Ovary (tissue), 7 donors: ENCODE measurements at regions not wholly inside any gene's neighbourhood (a gene's known extent, or its start where the extent isn't known, plus 50 kb on each side); places are given as distances from the start of the nearest gene placed in this dataset.
"Not testable (repeated sequence)": the region's sequence is repeated elsewhere in the genome, so short reads cannot be mapped to it uniquely, and the experiment has no call there.

Experiments used
- DNase-seq, 5 donors: peaks; one replicate each; pipeline ENCODE4 v3.0.0-alpha.2; 2019 to 2020
- H3K27ac ChIP-seq, 2 donors: fragments of 200-600 bp; one replicate each; pipeline versions ENCODE4 v1.5.1 to v1.8.0; 2019 to 2022
- H3K27me3 ChIP-seq: fragments of 200-600 bp; one replicate; pipeline ENCODE4 v1.8.0; 2022
- H3K36me3 ChIP-seq: fragments of 200-600 bp; sonication (generic); one replicate; pipeline ENCODE4 v1.5.1; 2019
- H3K4me1 ChIP-seq: one replicate; pipeline ENCODE4 v1.8.1; 2013; ENCODE audit warnings: mild to moderate bottlenecking, moderate library complexity; ENCODE audit not compliant: insufficient read depth
- H3K4me3 ChIP-seq: fragments of 200-600 bp; sonication (generic); one replicate; pipeline ENCODE4 v1.5.1; 2017
- H3K9me3 ChIP-seq, 2 donors: fragments of 200-600 bp in 1 of 2; sonication (generic) in 1 of 2; one replicate each; pipeline versions ENCODE4 v1.5.1 to v1.8.1; 2013 to 2019; ENCODE audit warnings: mild to moderate bottlenecking in 1 of 2, moderate library complexity in 1 of 2
- EP300 ChIP-seq: sonication (generic); formaldehyde crosslinking; IDR thresholded peaks from one replicate; pipeline ENCODE4 v1.6.1; 2017; ENCODE audit warnings: antibody characterized with exemption
- POLR2A ChIP-seq: fragments of 450-650 bp; IDR thresholded peaks from one replicate; pipeline ENCODE4 v1.6.1; 2017; ENCODE audit warnings: antibody characterized with exemption, mild to moderate bottlenecking, moderate library complexity
- WGBS, 3 donors: extraction: QIAGEN DNeasy Blood & Tissue Kit in 1 of 3; methylation state at CpG; one replicate each; pipeline versions ENCODE4 v1.1.5 to v1.1.7; 2013 to 2017; 5-methylcytosine and 5-hydroxymethylcytosine counted together
- intact Hi-C, 4 donors: fragments of 100-400 bp; cut with DNase I; formaldehyde crosslinking; loops; one replicate each; pipeline versions ENCODE4 v1.11.0 to v1.15.1; 2022 to 2023
- TF ChIP-seq, protein P1 (sequence below), 3 donors: fragments of 450-650 bp in 2 of 3; fragments of 200-600 bp in 1 of 3; IDR thresholded peaks; one replicate each; pipeline versions ENCODE4 v1.5.1 to v1.8.0; 2016 to 2022; ENCODE audit warnings: antibody characterized with exemption in 3 of 3, mild to moderate bottlenecking in 1 of 3
- donor health status: DM: no; HTN: no; CAD: no; lungs with moderate emphysema.
- donor health status: DM: no; HTN: no; CAD: no.
- donor health status: Bipolar disorder and iron deficiency.
- donor health status: DM: no; HTN: no; CAD: no.
- donor health status: DM: yes; HTN: yes; CAD: no.

DNA sequence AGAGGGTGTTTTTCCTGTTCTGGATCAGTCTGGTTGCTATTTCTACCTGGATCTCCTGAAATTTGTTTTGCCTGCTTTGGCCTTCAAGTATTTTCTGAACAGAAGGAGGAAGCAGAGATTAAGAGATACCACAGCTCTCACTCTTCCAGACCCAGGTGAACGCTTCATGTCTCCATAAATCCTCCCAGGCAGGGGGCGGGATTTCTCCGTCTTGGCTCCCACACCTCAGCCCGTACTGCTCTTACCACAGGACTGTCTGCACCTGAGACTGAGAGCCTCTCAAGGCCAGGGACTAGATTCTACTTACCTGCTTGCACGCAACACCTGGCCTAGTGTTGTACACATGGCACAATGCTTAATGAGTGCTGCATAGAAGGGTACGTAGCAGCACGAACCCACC lies 59.9 kb upstream of the LRPPRC start:
- H3K27ac ChIP-seq = no peak overlapping the region
- H3K36me3 ChIP-seq = no peaks in the 10 kb centered on the region
- H3K4me1 ChIP-seq = no peaks in the 10 kb centered on the region
- intact Hi-C loops = no loop called here
- DNase-seq = no peak
- WGBS, 3 donors = 74 to 81% (median 76%) methylated on average over 7 of the region's 7 CpGs
- TF ChIP-seq, protein P1, sequence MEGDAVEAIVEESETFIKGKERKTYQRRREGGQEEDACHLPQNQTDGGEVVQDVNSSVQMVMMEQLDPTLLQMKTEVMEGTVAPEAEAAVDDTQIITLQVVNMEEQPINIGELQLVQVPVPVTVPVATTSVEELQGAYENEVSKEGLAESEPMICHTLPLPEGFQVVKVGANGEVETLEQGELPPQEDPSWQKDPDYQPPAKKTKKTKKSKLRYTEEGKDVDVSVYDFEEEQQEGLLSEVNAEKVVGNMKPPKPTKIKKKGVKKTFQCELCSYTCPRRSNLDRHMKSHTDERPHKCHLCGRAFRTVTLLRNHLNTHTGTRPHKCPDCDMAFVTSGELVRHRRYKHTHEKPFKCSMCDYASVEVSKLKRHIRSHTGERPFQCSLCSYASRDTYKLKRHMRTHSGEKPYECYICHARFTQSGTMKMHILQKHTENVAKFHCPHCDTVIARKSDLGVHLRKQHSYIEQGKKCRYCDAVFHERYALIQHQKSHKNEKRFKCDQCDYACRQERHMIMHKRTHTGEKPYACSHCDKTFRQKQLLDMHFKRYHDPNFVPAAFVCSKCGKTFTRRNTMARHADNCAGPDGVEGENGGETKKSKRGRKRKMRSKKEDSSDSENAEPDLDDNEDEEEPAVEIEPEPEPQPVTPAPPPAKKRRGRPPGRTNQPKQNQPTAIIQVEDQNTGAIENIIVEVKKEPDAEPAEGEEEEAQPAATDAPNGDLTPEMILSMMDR (IDR thresholded peaks at IDR 0.05) = no peak
- no peak for TF ChIP-seq EP300
- no peak for TF ChIP-seq POLR2A
- H3K27me3 ChIP-seq = no peaks in the 10 kb centered on the region
- H3K9me3 ChIP-seq = no peaks in the 10 kb centered on the region
- no peak overlapping the region for H3K4me3 ChIP-seq

DNA sequence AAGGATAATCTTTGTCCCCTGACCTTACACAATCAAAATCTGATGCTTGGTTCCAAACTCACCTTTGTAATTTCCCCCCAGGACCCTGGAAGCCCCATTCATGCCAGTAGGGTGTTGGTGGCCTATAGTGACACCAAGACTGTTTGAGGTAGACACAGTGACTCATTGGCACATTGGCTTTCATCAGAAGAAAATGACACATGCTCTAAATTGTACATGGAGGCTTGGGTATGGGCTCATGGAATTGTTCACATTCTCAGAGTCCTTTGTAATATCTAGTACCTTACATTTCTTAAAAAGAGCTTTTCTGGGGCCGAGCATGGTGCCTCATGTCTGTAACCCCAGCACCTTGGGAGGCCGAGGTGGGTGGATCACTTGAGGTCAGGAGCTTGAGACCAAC lies 61.2 kb upstream of the LRPPRC start:
- TF ChIP-seq EP300 = no peak
- no peak for TF ChIP-seq POLR2A
- TF ChIP-seq, protein P1 (IDR thresholded peaks at IDR 0.05) = no peak
- intact Hi-C loops = no loop called here
- DNase-seq = no peak
- Histone ChIP-seq H3K27me3 (no peaks in the 10 kb centered on the region), H3K36me3 (no peaks in the 10 kb centered on the region), H3K9me3 (no peaks in the 10 kb centered on the region), H3K4me1 (no peaks in the 10 kb centered on the region), H3K27ac (no peak overlapping the region), H3K4me3 (no peak overlapping the region)
- WGBS, 3 donors = 81 to 88% (median 82%) methylated on average over 2 of the region's 2 CpGs

DNA sequence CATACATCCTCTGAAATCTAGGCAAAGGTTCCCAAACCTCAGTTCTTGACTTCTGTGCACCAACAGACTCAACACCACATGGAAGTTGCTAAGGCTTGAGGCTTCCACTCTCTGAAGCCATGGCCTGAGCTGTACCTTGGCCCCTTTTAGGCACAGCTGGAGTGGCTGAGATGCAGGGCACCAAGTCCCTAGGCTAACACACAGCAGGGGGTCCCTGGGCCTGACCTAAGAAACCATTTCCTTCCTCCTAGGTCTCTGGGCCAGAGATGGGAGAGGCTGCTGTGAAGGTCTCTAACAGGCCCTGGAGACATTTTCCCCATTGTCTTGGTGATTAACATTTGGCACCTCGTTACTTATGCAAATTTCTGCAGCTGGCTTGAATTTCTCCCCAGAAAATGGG lies 64.5 kb upstream of the LRPPRC start:
- intact Hi-C loops, DNase-seq, H3K27me3 ChIP-seq, H3K36me3 ChIP-seq, H3K4me1 ChIP-seq, H3K27ac ChIP-seq, H3K4me3 ChIP-seq, H3K9me3 ChIP-seq: not testable (repeated sequence)
- WGBS, 3 donors = 41 to 64% (median 58%) methylated on average over 1 of the region's 1 CpG

DNA sequence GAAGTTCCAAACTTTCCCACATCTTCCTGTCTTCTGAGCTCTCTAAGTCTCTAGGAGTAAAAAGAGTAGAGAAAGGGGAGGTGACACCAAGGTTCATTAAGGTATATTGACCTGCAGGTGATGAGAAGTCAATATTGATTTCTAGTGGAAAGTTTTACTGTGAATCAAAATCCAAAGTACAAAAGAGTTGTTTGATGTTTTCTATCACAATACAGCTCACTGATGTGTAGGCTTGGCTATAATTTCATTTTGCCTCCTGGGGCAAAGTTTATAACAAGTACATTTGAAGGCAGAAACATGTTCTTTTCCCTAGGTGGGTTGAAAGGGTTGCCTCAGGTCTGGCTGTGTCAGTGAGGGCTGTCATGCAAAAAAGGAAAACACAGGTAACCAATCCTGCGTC lies 65.2 kb upstream of the LRPPRC start:
- intact Hi-C loops = no loop called here
- DNase-seq = no peak
- no peak overlapping the region for H3K27ac ChIP-seq
- TF ChIP-seq EP300 (no peak), POLR2A (no peak)
- TF ChIP-seq, protein P1 (IDR thresholded peaks at IDR 0.05) = no peak
- no peaks in the 10 kb centered on the region for H3K9me3 ChIP-seq
- no peaks in the 10 kb centered on the region for H3K27me3 ChIP-seq
- no peaks in the 10 kb centered on the region for H3K4me1 ChIP-seq
- no peak overlapping the region for H3K4me3 ChIP-seq
- no peaks in the 10 kb centered on the region for H3K36me3 ChIP-seq
- 93 to 94% (median 93%) methylated on average over 1 of the region's 1 CpG for WGBS, 3 donors

DNA sequence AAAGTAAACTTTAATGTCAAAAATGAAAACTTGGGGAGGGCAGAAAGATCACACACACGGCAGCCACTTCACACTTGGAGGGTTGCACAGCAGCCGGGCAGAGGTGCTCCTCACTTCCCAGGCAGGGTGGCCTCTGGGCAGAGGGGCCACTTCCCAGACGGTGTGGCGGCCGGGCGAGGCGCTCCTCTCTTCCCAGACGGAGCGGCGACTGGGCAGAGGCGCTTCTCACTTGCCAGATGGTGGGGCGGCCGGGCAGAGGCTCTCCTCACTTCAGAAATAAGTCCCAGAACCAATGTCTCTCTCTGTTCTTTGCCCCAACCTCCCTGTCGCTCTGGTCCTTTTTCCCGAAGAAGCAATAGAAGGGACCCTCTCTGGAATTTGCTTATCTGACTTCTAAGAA lies 65.7 kb upstream of the LRPPRC start:
- TF ChIP-seq, protein P1 (IDR thresholded peaks at IDR 0.05) = no peak
- TF ChIP-seq EP300 (no peak), POLR2A (no peak)
- Histone ChIP-seq H3K9me3 (no peaks in the 10 kb centered on the region), H3K4me1 (no peaks in the 10 kb centered on the region), H3K27me3 (no peaks in the 10 kb centered on the region), H3K4me3 (no peak overlapping the region), H3K27ac (no peak overlapping the region), H3K36me3 (no peaks in the 10 kb centered on the region)
- no peak for DNase-seq
- WGBS, 3 donors = 87 to 91% (median 88%) methylated on average over 15 of the region's 15 CpGs
- intact Hi-C loops = no loop called here
